Parathyroid adenoma (tissue), 2 donors: ENCODE measurements at regions not wholly inside any gene's neighbourhood (a gene's known extent, or its start where the extent isn't known, plus 50 kb on each side); places are given as distances from the start of the nearest gene placed in this dataset.

Experiments used
- H2AFZ ChIP-seq: fragments of 300-600 bp; sonication (generic); one replicate; pipeline ENCODE4 v1.7.0; 2017; ENCODE audit warnings: antibody characterized with exemption, mild to moderate bottlenecking
- H3K27ac ChIP-seq: fragments of 300-600 bp; sonication (generic); one replicate; pipeline ENCODE4 v1.7.0; 2017
- H3K27me3 ChIP-seq: fragments of 300-600 bp; sonication (generic); one replicate; pipeline ENCODE4 v1.7.0; 2017; ENCODE audit warnings: low read length; ENCODE audit not compliant: control insufficient read depth, insufficient read depth
- H3K36me3 ChIP-seq: fragments of 300-600 bp; sonication (generic); one replicate; pipeline ENCODE4 v1.7.0; 2017; ENCODE audit warnings: low read length; ENCODE audit not compliant: control insufficient read depth, insufficient read depth
- H3K4me1 ChIP-seq: fragments of 300-600 bp; sonication (generic); one replicate; pipeline ENCODE4 v1.7.0; 2017; ENCODE audit warnings: control low read depth
- H3K4me2 ChIP-seq: fragments of 300-600 bp; sonication (generic); one replicate; pipeline ENCODE4 v1.7.0; 2017; ENCODE audit warnings: low read length
- H3K4me3 ChIP-seq: fragments of 300-600 bp; sonication (generic); one replicate; pipeline ENCODE4 v1.7.0; 2017; ENCODE audit warnings: low read depth, low read length
- H3K79me2 ChIP-seq: fragments of 300-600 bp; sonication (generic); one replicate; pipeline ENCODE4 v1.7.0; 2017; ENCODE audit warnings: control low read depth
- H3K9ac ChIP-seq: fragments of 300-600 bp; sonication (generic); one replicate; pipeline ENCODE4 v1.7.0; 2017; ENCODE audit warnings: mild to moderate bottlenecking
- H3K9me3 ChIP-seq: fragments of 300-600 bp; sonication (generic); one replicate; pipeline ENCODE4 v1.7.0; 2017; ENCODE audit warnings: low read length; ENCODE audit not compliant: control insufficient read depth
- TF ChIP-seq, protein P1 (sequence below): fragments of 300-600 bp; sonication (generic); IDR thresholded peaks from one replicate; pipeline ENCODE4 v1.7.0; 2017; ENCODE audit warnings: antibody characterized with exemption, mild to moderate bottlenecking
- donor health status: primary hyperparathyroidism.

DNA sequence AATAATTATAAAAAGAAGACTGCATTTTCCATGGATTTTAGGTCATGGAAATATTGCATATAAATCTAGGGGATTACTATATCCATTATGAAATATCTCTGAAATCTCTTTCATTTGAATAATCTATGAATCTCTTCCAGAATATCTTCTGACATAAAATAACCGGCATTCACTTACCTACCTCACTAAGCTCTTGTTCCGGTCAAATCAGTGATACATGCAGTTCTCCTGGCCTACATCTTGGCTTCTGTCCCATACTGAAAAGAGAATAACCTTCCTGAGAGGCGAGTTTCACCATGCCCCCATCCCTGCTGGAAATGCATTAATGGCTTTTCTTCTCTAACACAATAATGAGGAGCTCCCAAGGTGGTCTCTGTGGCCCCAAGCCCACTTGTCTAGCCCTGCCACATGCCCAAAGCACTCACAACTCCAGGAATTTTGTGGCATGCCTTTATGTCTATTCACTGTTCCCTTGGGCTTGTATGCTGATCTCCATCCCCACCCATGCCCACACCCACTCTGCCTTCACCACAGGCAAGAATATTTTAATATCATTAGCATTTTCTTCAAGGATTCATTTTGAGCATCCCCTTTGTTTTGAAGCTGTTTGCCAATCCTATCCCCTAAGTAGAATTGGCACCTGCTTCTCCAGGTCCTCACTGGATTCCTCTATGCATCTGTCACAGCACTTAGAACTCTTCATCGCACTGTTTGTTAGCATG is 401.6 kb downstream of the COG6 start:
- Histone ChIP-seq H3K4me2 (no peak overlapping the region), H3K36me3 (no peaks in the 10 kb centered on the region), H2AFZ (no peak overlapping the region), H3K27me3 (no peaks in the 10 kb centered on the region), H3K9me3 (no peaks in the 10 kb centered on the region), H3K79me2 (no peaks in the 10 kb centered on the region), H3K4me1 (no peaks in the 10 kb centered on the region), H3K9ac (no peak overlapping the region), H3K27ac (no peak overlapping the region), H3K4me3 (no peak overlapping the region)
- TF ChIP-seq, protein P1, sequence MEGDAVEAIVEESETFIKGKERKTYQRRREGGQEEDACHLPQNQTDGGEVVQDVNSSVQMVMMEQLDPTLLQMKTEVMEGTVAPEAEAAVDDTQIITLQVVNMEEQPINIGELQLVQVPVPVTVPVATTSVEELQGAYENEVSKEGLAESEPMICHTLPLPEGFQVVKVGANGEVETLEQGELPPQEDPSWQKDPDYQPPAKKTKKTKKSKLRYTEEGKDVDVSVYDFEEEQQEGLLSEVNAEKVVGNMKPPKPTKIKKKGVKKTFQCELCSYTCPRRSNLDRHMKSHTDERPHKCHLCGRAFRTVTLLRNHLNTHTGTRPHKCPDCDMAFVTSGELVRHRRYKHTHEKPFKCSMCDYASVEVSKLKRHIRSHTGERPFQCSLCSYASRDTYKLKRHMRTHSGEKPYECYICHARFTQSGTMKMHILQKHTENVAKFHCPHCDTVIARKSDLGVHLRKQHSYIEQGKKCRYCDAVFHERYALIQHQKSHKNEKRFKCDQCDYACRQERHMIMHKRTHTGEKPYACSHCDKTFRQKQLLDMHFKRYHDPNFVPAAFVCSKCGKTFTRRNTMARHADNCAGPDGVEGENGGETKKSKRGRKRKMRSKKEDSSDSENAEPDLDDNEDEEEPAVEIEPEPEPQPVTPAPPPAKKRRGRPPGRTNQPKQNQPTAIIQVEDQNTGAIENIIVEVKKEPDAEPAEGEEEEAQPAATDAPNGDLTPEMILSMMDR: no peak

DNA sequence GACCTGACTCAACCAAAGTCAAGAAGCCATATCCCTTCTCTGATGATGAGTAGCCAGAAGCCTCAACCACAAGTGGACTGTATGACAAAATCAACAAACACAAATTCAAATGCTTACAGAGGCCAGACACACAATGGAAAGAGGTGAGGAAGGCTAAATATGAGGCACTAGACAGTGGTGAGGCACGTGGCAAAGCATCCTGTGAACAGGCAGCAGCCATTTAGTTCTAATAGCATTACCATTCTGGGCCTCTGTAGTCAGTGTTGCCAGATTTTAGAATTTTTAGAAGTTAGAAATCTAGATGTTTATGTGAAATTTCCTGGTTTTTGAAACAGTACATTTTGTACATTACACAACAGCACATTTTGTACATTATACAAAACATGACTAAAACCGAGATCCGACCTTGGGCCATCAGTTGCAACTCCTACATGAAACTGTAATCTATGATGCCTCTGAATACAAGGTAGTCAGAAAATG is 403.3 kb downstream of the COG6 start:
- TF ChIP-seq, protein P1: no peak
- Histone ChIP-seq H3K79me2 (no peaks in the 10 kb centered on the region), H3K9me3 (no peaks in the 10 kb centered on the region), H3K27ac (no peak overlapping the region), H3K9ac (no peak overlapping the region), H3K4me3 (no peak overlapping the region), H3K27me3 (no peaks in the 10 kb centered on the region), H3K4me2 (no peak overlapping the region), H3K36me3 (no peaks in the 10 kb centered on the region), H3K4me1 (no peaks in the 10 kb centered on the region), H2AFZ (no peak overlapping the region)

DNA sequence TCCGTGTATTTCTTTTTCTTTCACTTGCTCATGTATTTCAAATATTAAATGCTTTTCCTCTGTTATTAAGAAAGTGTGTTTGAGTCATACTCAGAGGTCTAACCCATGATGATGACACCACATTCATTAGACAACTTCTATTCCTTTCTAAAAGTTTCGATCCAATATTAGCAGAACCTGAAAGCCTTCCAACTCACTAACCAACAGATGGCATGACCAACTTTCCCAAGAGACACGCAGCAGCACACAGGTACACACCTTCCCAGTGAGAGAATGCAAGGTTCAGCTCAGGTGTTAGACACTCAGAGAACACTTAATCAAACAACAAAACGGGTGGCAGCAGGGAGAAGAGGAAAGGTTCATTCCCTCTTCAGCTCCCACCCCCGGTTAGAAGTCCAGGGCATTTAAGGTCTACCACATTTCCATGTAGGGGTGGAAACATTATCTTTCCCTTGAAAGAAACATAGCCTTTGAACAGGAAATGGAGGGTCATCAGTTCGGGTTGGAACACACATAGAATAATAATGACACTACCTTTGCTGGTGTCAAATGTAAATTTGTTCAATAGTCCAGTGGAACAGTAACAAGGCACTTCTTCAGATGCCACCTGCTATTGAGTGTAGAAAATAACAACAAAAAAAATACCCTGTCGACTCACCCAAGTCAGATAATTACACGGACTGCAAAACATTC is 404.2 kb downstream of the COG6 start:
- no peak overlapping the region for H2AFZ ChIP-seq

DNA sequence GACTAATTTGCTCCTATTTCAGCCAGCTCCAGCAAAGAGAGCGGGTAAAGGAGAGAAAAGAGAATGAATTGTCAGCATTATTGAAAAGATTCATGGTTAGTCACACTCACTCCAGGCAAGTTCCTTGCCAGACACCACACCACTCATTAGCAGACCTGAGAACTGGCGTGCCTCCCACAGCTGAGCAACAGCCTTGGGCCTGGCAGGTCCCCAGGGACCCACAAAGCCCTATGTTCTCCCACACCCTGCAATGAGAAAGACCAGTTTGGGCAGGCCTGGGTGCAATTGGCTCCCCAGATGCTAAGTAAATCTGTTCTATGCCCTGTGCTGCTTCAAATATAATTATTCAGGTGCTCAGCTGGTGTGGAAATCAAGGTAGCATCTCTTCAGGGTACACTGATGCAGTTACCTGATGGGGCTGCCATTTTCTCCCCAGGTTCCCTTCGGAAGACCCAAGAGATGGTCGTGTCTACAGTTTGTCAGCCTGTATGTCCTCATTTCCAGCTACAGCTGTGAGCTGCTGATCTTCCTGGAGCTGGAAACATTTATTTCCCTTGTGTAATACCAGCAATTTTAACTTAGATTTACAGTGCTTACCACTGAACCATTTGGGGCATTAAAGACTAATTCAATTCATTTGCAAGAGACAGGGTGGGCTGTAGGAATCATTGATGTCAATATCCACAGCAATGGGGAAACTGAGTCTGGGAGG is 405.0 kb downstream of the COG6 start:
- Histone ChIP-seq H3K4me3 (no peak overlapping the region), H3K9ac (no peak overlapping the region), H3K4me1 (no peaks in the 10 kb centered on the region), H3K36me3 (no peaks in the 10 kb centered on the region), H2AFZ (no peak overlapping the region), H3K9me3 (no peaks in the 10 kb centered on the region), H3K4me2 (no peak overlapping the region), H3K79me2 (no peaks in the 10 kb centered on the region), H3K27me3 (no peaks in the 10 kb centered on the region), H3K27ac (no peak overlapping the region)
- TF ChIP-seq, protein P1: no peak

More for the DNA sequence above, 404.2 kb downstream of the COG6 start:
- H3K9me3 ChIP-seq: no peaks in the 10 kb centered on the region
- no peaks in the 10 kb centered on the region for H3K4me1 ChIP-seq
- H3K27me3 ChIP-seq: no peaks in the 10 kb centered on the region
- no peaks in the 10 kb centered on the region for H3K79me2 ChIP-seq
- H3K9ac ChIP-seq: no peak overlapping the region
- no peak overlapping the region for H3K27ac ChIP-seq
- no peaks in the 10 kb centered on the region for H3K36me3 ChIP-seq
- no peak overlapping the region for H3K4me3 ChIP-seq
- TF ChIP-seq, protein P1: no peak
- H3K4me2 ChIP-seq: no peak overlapping the region
